Upper lobe of right lung (tissue), 1 donor: ENCODE measurements at regions not wholly inside any gene's neighbourhood (a gene's known extent, or its start where the extent isn't known, plus 50 kb on each side); places are given as distances from the start of the nearest gene placed in this dataset.

Experiments used
- ATAC-seq: fragments of 200-7000 bp; cut with Tn5 transposase; one replicate; pipeline ENCODE4 v1.9.1; 2020; ENCODE audit warnings: mild to moderate bottlenecking, moderate library complexity
- DNase-seq: peaks from one replicate; pipeline ENCODE4 v3.0.0-alpha.2; 2020
- H3K27ac ChIP-seq: fragments of 200-600 bp; one replicate; pipeline ENCODE4 v1.8.0; 2022
- H3K27me3 ChIP-seq: fragments of 200-600 bp; one replicate; pipeline ENCODE4 v1.8.0; 2022; ENCODE audit warnings: mild to moderate bottlenecking
- H3K36me3 ChIP-seq: fragments of 200-600 bp; one replicate; pipeline ENCODE4 v1.8.0; 2022
- H3K4me1 ChIP-seq: fragments of 200-600 bp; one replicate; pipeline ENCODE4 v1.8.0; 2022
- H3K4me3 ChIP-seq: fragments of 200-600 bp; one replicate; pipeline ENCODE4 v1.8.0; 2022; ENCODE audit warnings: mild to moderate bottlenecking
- H3K9me3 ChIP-seq: fragments of 200-600 bp; one replicate; pipeline ENCODE4 v1.8.0; 2022
- intact Hi-C: fragments of 100-400 bp; cut with DNase I; formaldehyde crosslinking; loops from one replicate; pipeline ENCODE4 v1.11.0; 2022
- TF ChIP-seq, protein P1 (sequence below): fragments of 200-600 bp; IDR thresholded peaks from one replicate; pipeline ENCODE4 v1.8.0; 2022; ENCODE audit warnings: antibody characterized with exemption
- donor health status: DM: no; HTN: yes; CAD: no; lungs with severe emphysema.

DNA sequence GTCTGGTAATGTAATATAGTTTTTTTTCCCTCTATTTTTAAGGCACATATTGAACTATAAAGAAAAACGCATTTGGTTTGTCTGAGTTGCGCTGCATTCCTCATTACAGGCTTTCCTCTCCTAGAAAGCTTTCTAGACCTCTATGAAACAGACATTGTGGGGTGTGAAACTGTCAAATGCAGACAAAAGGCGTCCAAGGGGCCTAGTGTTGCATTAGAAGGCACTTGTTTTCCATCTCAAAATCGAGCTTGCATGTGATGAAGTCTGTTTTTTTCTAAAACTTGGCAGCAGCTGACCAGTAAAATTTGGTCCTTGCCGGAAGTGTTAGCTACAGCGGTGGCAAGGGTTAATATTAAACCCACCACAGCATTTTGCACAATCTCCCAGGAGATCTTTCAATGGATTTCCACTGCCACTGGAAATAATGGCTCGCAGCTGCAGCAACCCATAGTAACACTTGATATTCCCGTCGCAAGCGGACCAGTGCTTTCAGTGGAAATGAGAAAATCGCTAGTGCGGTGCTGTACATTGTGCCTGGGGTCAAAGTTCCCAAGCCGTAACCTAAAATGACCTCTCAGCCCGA lies 602.6 kb downstream of the KCNJ2 start:
- H3K4me3 ChIP-seq, result no peak overlapping the region
- DNase-seq, result no peak
- no peaks in the 10 kb centered on the region for H3K27me3 ChIP-seq
- intact Hi-C loops, result no loop called here
- H3K9me3 ChIP-seq, result no peaks in the 10 kb centered on the region
- no peak overlapping the region for H3K27ac ChIP-seq
- no peak for ATAC-seq
- no peaks in the 10 kb centered on the region for H3K4me1 ChIP-seq
- no peaks in the 10 kb centered on the region for H3K36me3 ChIP-seq
- TF ChIP-seq, protein P1, sequence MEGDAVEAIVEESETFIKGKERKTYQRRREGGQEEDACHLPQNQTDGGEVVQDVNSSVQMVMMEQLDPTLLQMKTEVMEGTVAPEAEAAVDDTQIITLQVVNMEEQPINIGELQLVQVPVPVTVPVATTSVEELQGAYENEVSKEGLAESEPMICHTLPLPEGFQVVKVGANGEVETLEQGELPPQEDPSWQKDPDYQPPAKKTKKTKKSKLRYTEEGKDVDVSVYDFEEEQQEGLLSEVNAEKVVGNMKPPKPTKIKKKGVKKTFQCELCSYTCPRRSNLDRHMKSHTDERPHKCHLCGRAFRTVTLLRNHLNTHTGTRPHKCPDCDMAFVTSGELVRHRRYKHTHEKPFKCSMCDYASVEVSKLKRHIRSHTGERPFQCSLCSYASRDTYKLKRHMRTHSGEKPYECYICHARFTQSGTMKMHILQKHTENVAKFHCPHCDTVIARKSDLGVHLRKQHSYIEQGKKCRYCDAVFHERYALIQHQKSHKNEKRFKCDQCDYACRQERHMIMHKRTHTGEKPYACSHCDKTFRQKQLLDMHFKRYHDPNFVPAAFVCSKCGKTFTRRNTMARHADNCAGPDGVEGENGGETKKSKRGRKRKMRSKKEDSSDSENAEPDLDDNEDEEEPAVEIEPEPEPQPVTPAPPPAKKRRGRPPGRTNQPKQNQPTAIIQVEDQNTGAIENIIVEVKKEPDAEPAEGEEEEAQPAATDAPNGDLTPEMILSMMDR, result no peak

DNA sequence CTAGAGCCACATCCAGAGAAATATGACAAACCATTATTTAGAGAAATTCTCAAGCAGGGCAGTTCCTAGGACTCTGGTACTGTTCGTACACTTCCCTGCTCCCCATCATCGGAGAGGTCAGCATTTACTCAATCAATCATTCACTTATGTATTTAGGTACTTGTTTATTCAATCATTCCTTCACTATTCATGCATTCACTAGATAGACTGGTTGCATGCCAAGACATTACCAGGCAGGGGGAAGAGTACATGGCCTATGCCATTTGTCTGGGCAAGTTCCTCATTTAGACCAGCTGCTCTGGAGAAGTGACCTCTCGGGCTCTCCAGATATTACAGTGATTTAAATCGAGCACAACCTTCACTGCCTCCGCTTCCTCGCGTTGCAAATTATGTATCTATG lies 603.4 kb downstream of the KCNJ2 start:
- no peaks in the 10 kb centered on the region for H3K36me3 ChIP-seq
- H3K9me3 ChIP-seq, result no peaks in the 10 kb centered on the region
- DNase-seq (no peak), ATAC-seq (no peak)
- H3K27ac ChIP-seq, result no peak overlapping the region
- no peaks in the 10 kb centered on the region for H3K4me1 ChIP-seq
- intact Hi-C loops, result no loop called here
- H3K4me3 ChIP-seq, result no peak overlapping the region
- TF ChIP-seq, protein P1, result no peak
- H3K27me3 ChIP-seq, result no peaks in the 10 kb centered on the region

DNA sequence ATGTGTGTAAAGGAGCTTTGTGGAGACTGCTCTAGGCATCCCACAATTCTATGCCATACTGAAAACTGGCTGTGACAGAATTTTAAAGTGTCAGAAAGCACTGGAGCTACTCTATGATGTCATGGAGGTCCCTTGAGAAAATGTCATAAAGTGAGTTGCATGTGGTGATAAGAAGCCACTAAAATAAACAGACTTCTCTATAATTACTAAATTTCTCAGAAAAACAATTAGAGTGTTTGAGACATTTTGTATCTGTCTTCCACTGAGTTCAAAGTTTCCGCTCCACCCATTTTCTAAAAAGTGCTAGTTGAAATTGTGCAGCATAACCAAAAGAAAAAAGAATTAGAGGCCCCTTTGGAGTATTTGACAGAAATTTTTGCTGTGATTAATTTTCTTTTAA lies 603.9 kb downstream of the KCNJ2 start:
- no peak for ATAC-seq
- intact Hi-C loops, result no loop called here
- no peak for DNase-seq
- Histone ChIP-seq H3K4me3 (no peak overlapping the region), H3K36me3 (no peaks in the 10 kb centered on the region), H3K27me3 (no peaks in the 10 kb centered on the region), H3K4me1 (no peaks in the 10 kb centered on the region), H3K27ac (no peak overlapping the region), H3K9me3 (no peaks in the 10 kb centered on the region)
- TF ChIP-seq, protein P1, result no peak

GRCh38 chr17:70774339-70775117 lies 605.2 kb downstream of the KCNJ2 start:
- no peak overlapping the region for H3K27ac ChIP-seq
- H3K9me3 ChIP-seq, result no peaks in the 10 kb centered on the region
- DNase-seq (no peak), ATAC-seq (no peak)
- TF ChIP-seq, protein P1, result no peak
- no peaks in the 10 kb centered on the region for H3K36me3 ChIP-seq
- intact Hi-C loops, result no loop called here
- H3K4me3 ChIP-seq, result no peak overlapping the region
- no peaks in the 10 kb centered on the region for H3K27me3 ChIP-seq
- H3K4me1 ChIP-seq, result no peaks in the 10 kb centered on the region

DNA sequence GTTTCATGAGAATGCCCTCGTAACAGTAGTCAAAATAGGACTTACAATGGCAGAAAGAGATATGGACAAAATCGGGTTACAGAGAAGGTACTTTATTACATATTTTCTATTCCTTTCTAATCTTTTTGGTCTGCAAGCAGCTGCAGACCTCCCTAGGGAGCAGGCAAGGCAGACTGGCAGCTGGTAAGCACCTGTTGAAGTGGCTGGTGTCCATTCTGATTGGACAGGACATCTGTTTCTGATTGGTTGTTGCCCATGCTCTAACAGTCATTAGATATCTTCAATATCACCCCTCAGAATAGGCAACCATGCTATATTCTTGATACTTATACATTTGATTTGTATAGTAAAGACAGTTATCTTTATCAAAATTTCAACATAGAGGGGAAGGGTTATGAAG lies 606.3 kb downstream of the KCNJ2 start:
- Histone ChIP-seq H3K4me1 (no peaks in the 10 kb centered on the region), H3K4me3 (no peak overlapping the region), H3K27ac (no peak overlapping the region), H3K9me3 (no peaks in the 10 kb centered on the region), H3K36me3 (no peaks in the 10 kb centered on the region), H3K27me3 (no peaks in the 10 kb centered on the region)
- ATAC-seq (no peak), DNase-seq (no peak)
- intact Hi-C loops, result no loop called here
- TF ChIP-seq, protein P1, result no peak
